CMK (cell line): ENCODE measurements at regions not wholly inside any gene's neighbourhood (a gene's known extent, or its start where the extent isn't known, plus 50 kb on each side); places are given as distances from the start of the nearest gene placed in this dataset.
"Not testable (repeated sequence)": the region's sequence is repeated elsewhere in the genome, so short reads cannot be mapped to it uniquely, and the experiment has no call there.

Experiments
- DNase-seq: peaks from one replicate; pipeline ENCODE4 v3.0.0-alpha.2; 2010; ENCODE audit warnings: low read depth

- no peak for DNase-seq
Measured at GRCh38 chr3:194867270-194867983, 181.7 kb downstream of the FAM43A start.

GRCh38 chr3:194868831-194869230 lies 183.1 kb downstream of the FAM43A start:
- no peak for DNase-seq

- no peak for DNase-seq
Measured at GRCh38 chr3:194869482-194870169, 183.9 kb downstream of the FAM43A start.

- DNase-seq, result no peak
Measured at GRCh38 chr3:194870394-194871110, 184.9 kb downstream of the FAM43A start.

GRCh38 chr3:194871143-194871863 lies 185.6 kb downstream of the FAM43A start:
- DNase-seq, result no peak

GRCh38 chr3:194871864-194872668 lies 186.4 kb downstream of the FAM43A start:
- DNase-seq, result no peak

- DNase-seq, result no peak
Measured at GRCh38 chr3:194872669-194872977, 186.9 kb downstream of the FAM43A start.

- not testable (repeated sequence) for DNase-seq
Measured at GRCh38 chr3:194873474-194873873, 187.8 kb downstream of the FAM43A start.

- no peak for DNase-seq
Measured at GRCh38 chr3:194874206-194874605, 188.5 kb downstream of the FAM43A start.

GRCh38 chr3:194874783-194875182 lies 189.1 kb downstream of the FAM43A start:
- no peak for DNase-seq

GRCh38 chr3:194875581-194876402 lies 190.1 kb downstream of the FAM43A start:
- no peak for DNase-seq

GRCh38 chr3:194876403-194877095 lies 190.9 kb downstream of the FAM43A start:
- DNase-seq, result no peak

GRCh38 chr3:194877291-194878119 lies 191.8 kb downstream of the FAM43A start:
- no peak for DNase-seq

GRCh38 chr3:194879126-194879877 lies 193.6 kb downstream of the FAM43A start:
- no peak for DNase-seq

GRCh38 chr3:194879991-194880939 lies 194.6 kb downstream of the FAM43A start:
- DNase-seq, result no peak

- DNase-seq, result no peak
Measured at GRCh38 chr3:194880940-194881925, 195.6 kb downstream of the FAM43A start.
